H1 (cell line): ENCODE measurements at regions not wholly inside any gene's neighbourhood (a gene's known extent, or its start where the extent isn't known, plus 50 kb on each side); places are given as distances from the start of the nearest gene placed in this dataset.

Experiments used
- CTCF ChIA-PET: fragments of 300-600 bp; sonication (Branson Sonifier 250); formaldehyde crosslinking; loops from one replicate; lab custom pipeline; 2021; ENCODE audit not compliant: partially characterized antibody; lab: Charles Lee
- POLR2A ChIA-PET: fragments of 300-600 bp; sonication (Branson Sonifier 250); formaldehyde crosslinking; loops from one replicate; lab custom pipeline; 2021; ENCODE audit warnings: inconsistent platforms; ENCODE audit not compliant: partially characterized antibody; lab: Charles Lee
- DNase-seq, 2 experiments: peaks; one replicate each; pipeline versions ENCODE4 v3.0.0 to v3.0.0-alpha.2; 2010 to 2022; ENCODE audit warnings: low spot score in 2 of 2, low read depth in 1 of 2, mixed read lengths in 1 of 2
- FAIRE-seq: peaks from 2 replicates; lab custom pipeline; 2011; peaks lifted over from hg19 to GRCh38; lab: Jason Lieb, UNC
- H2AFZ ChIP-seq: 2 replicates; pipeline ENCODE4 v1.8.1; 2012; ENCODE audit warnings: low read length, inconsistent platforms
- H2AK5ac ChIP-seq: 2 replicates; pipeline ENCODE4 v1.6.1; 2013; ENCODE audit warnings: low read depth, low read length
- H2BK120ac ChIP-seq: replicated peaks from 2 replicates; pipeline ENCODE3; 2013; ENCODE audit warnings: low read depth, low read length, inconsistent platforms
- H2BK12ac ChIP-seq: 2 replicates; pipeline ENCODE4 v1.6.1; 2013; ENCODE audit warnings: low read depth, low read length
- H2BK15ac ChIP-seq: 2 replicates; pipeline ENCODE4 v1.6.1; 2013; ENCODE audit warnings: low read length
- H2BK20ac ChIP-seq: 2 replicates; pipeline ENCODE4 v1.6.1; 2013; ENCODE audit warnings: low read length
- H2BK5ac ChIP-seq: 2 replicates; pipeline ENCODE4 v1.6.1; 2013; ENCODE audit warnings: low read depth, low read length
- H3K14ac ChIP-seq: 2 replicates; pipeline ENCODE4 v1.6.1; 2013; ENCODE audit warnings: inconsistent platforms; ENCODE audit not compliant: insufficient read length
- H3K18ac ChIP-seq: 2 replicates; pipeline ENCODE4 v1.6.1; 2013; ENCODE audit warnings: low read length; ENCODE audit errors: extremely low read depth
- H3K23ac ChIP-seq: 2 replicates; pipeline ENCODE4 v1.6.1; 2013; ENCODE audit warnings: inconsistent platforms; ENCODE audit not compliant: insufficient read length
- H3K23me2 ChIP-seq: 2 replicates; pipeline ENCODE4 v1.6.1; 2013; ENCODE audit warnings: low read depth, low read length
- H3K27ac ChIP-seq: 2 replicates; pipeline ENCODE4 v1.6.1; 2011; ENCODE audit warnings: low read depth, low read length, inconsistent platforms
- H3K27me3 ChIP-seq, 4 experiments: replicated peaks in 1 of 4; 1 replicate in 1 of 4; 2 replicates in 3 of 4; pipeline versions ENCODE4 v1.6.1 to v1.8.1; 2011 to 2013; ENCODE audit warnings: low read length in 3 of 4, mild to moderate bottlenecking in 3 of 4, inconsistent platforms in 2 of 4, mixed read lengths in 2 of 4, moderate library complexity in 1 of 4; ENCODE audit not compliant: control insufficient read depth in 3 of 4, insufficient read depth in 3 of 4; ENCODE audit errors: extremely low read depth in 1 of 4
- H3K36me3 ChIP-seq, 4 experiments: 2 replicates each; pipeline versions ENCODE4 v1.6.1 to v1.8.1; 2011 to 2013; ENCODE audit warnings: mild to moderate bottlenecking in 4 of 4, low read length in 3 of 4, moderate library complexity in 2 of 4, control low read depth in 1 of 4, inconsistent platforms in 1 of 4; ENCODE audit not compliant: insufficient read depth in 4 of 4, control insufficient read depth in 2 of 4
- H3K4ac ChIP-seq: replicated peaks from 2 replicates; pipeline ENCODE3; 2013; ENCODE audit warnings: low read length, low read depth, mixed read lengths, inconsistent platforms; ENCODE audit not compliant: insufficient read length
- H3K4me1 ChIP-seq, 4 experiments: replicated peaks in 1 of 4; 1 replicate in 1 of 4; 2 replicates in 3 of 4; pipeline versions ENCODE4 v1.6.1 to v1.8.1; 2011 to 2013; ENCODE audit warnings: low read length in 3 of 4, inconsistent platforms in 2 of 4, mixed read lengths in 1 of 4; ENCODE audit not compliant: insufficient read depth in 4 of 4, control insufficient read depth in 3 of 4
- H3K4me2 ChIP-seq, 2 experiments: 2 replicates each; pipeline versions ENCODE4 v1.6.1 to v1.8.1; 2011 to 2013; ENCODE audit warnings: low read depth in 2 of 2, low read length in 2 of 2, control low read depth in 1 of 2, inconsistent platforms in 1 of 2, mild to moderate bottlenecking in 1 of 2; ENCODE audit not compliant: insufficient read depth in 1 of 2
- H3K4me3 ChIP-seq, 4 experiments: fragments of 200-600, 300-600 bp in 1 of 4; sonication (generic), shearing (Covaris generic), sonication (Bioruptor Twin) in 1 of 4; 2 replicates each; pipeline versions ENCODE4 v1.5.1 to v1.8.1; 2011 to 2016; ENCODE audit warnings: low read length in 4 of 4, low read depth in 3 of 4, control low read depth in 2 of 4, inconsistent platforms in 2 of 4, mild to moderate bottlenecking in 2 of 4, mixed read lengths in 1 of 4, moderate library complexity in 1 of 4; ENCODE audit not compliant: insufficient read depth in 2 of 4; ENCODE audit errors: extremely low read depth in 1 of 4
- H3K56ac ChIP-seq: replicated peaks from 2 replicates; pipeline ENCODE3; 2013; ENCODE audit warnings: low read depth, mild to moderate bottlenecking, mixed read lengths, low read length, inconsistent platforms; ENCODE audit not compliant: insufficient read length
- H3K79me1 ChIP-seq: 2 replicates; pipeline ENCODE4 v1.6.1; 2013; ENCODE audit warnings: low read depth, low read length, control low read depth
- H3K79me2 ChIP-seq, 2 experiments: 2 replicates each; pipeline versions ENCODE4 v1.6.1 to v1.8.1; 2012 to 2013; ENCODE audit warnings: low read length in 2 of 2, mild to moderate bottlenecking in 2 of 2, inconsistent platforms in 1 of 2; ENCODE audit not compliant: insufficient read depth in 2 of 2, control insufficient read depth in 1 of 2
- H3K9ac ChIP-seq, 4 experiments: replicated peaks in 1 of 4; 1 replicate in 1 of 4; 2 replicates in 3 of 4; pipeline versions ENCODE4 v1.6.1 to v1.8.1; 2011 to 2013; ENCODE audit warnings: low read depth in 3 of 4, low read length in 3 of 4, control low read depth in 2 of 4, mild to moderate bottlenecking in 2 of 4, moderate library complexity in 2 of 4, inconsistent platforms in 1 of 4; ENCODE audit errors: extremely low read depth in 1 of 4
- H3K9me3 ChIP-seq, 2 experiments: 2 replicates each; pipeline versions ENCODE4 v1.6.1 to v1.8.1; 2012 to 2013; ENCODE audit warnings: mild to moderate bottlenecking in 2 of 2, moderate library complexity in 2 of 2, control low read depth in 1 of 2, inconsistent platforms in 1 of 2, low read depth in 1 of 2, low read length in 1 of 2, mixed read lengths in 1 of 2; ENCODE audit not compliant: insufficient read depth in 2 of 2
- H4K20me1 ChIP-seq, 2 experiments: replicated peaks in 1 of 2; 2 replicates each; pipeline versions ENCODE3 to v1.8.1; 2011 to 2013; ENCODE audit warnings: inconsistent platforms in 2 of 2, low read length in 2 of 2, mild to moderate bottlenecking in 1 of 2; ENCODE audit not compliant: insufficient read depth in 2 of 2, control insufficient read depth in 1 of 2
- H4K5ac ChIP-seq: 2 replicates; pipeline ENCODE4 v1.6.1; 2013; ENCODE audit warnings: low read length, low read depth, mixed read lengths, inconsistent platforms; ENCODE audit not compliant: insufficient read length
- H4K8ac ChIP-seq: 2 replicates; pipeline ENCODE4 v1.8.0; 2013; ENCODE audit warnings: mild to moderate bottlenecking, moderate library complexity, low read length, inconsistent platforms; ENCODE audit not compliant: insufficient read depth; ENCODE audit errors: extremely low read depth
- H4K91ac ChIP-seq: replicated peaks from 2 replicates; pipeline ENCODE3; 2013; ENCODE audit warnings: low read length, mixed read lengths, inconsistent platforms; ENCODE audit not compliant: insufficient read length
- ATF3 ChIP-seq: IDR thresholded peaks from 2 replicates; pipeline ENCODE4 v1.6.1; 2011; ENCODE audit warnings: low read depth, mild to moderate bottlenecking, low read length; ENCODE audit not compliant: insufficient read depth
- BRCA1 ChIP-seq: IDR thresholded peaks from 2 replicates; pipeline ENCODE4 v1.6.1; 2012; ENCODE audit warnings: low read depth, low read length, improper control_type of control experiment
- CEBPB ChIP-seq: IDR thresholded peaks from 2 replicates; pipeline ENCODE4 v1.6.1; 2012; ENCODE audit warnings: low read depth, low read length
- CREB1 ChIP-seq: IDR thresholded peaks from 2 replicates; pipeline ENCODE4 v1.6.1; 2012; ENCODE audit warnings: inconsistent platforms
- EP300 ChIP-seq, 2 experiments: IDR thresholded peaks; 1 replicate in 1 of 2; 2 replicates in 1 of 2; pipeline ENCODE4 v1.6.1; 2011 to 2012; ENCODE audit warnings: low read depth in 2 of 2, low read length in 2 of 2, mild to moderate bottlenecking in 2 of 2, borderline replicate concordance in 1 of 2, inconsistent platforms in 1 of 2, moderate library complexity in 1 of 2
- GTF2F1 ChIP-seq: IDR thresholded peaks from 2 replicates; pipeline ENCODE4 v1.6.1; 2012; ENCODE audit warnings: low read depth, low read length, improper control_type of control experiment, borderline replicate concordance
- HDAC6 ChIP-seq: IDR thresholded peaks from one replicate; pipeline ENCODE4 v1.7.1; 2012; ENCODE audit warnings: low read depth, mild to moderate bottlenecking, inconsistent platforms, low read length, moderate library complexity
- KDM1A ChIP-seq: fragments of 200-600, 300-600 bp; sonication (generic); IDR thresholded peaks from 2 replicates; pipeline ENCODE4 v1.7.1; 2016; ENCODE audit warnings: mild to moderate bottlenecking, low read length, borderline replicate concordance
- POU5F1 ChIP-seq: IDR thresholded peaks from 2 replicates; pipeline ENCODE4 v1.6.1; 2011; ENCODE audit warnings: low read depth, mild to moderate bottlenecking, low read length, moderate library complexity
- RBBP5 ChIP-seq: IDR thresholded peaks from 2 replicates; pipeline ENCODE4 v1.7.1; 2012; ENCODE audit warnings: low read depth, mild to moderate bottlenecking, inconsistent platforms, low read length, moderate library complexity, borderline replicate concordance
- RXRA ChIP-seq: IDR thresholded peaks from 2 replicates; pipeline ENCODE4 v1.6.1; 2011; ENCODE audit warnings: low read depth, mild to moderate bottlenecking, low read length, moderate library complexity; ENCODE audit not compliant: insufficient read depth
- SRF ChIP-seq: IDR thresholded peaks from 2 replicates; pipeline ENCODE4 v1.6.1; 2011; ENCODE audit warnings: mild to moderate bottlenecking, low read depth, low read length, moderate library complexity
- YY1 ChIP-seq: IDR thresholded peaks from 2 replicates; pipeline ENCODE4 v1.6.1; 2011; ENCODE audit warnings: low read depth, mild to moderate bottlenecking, low read length
- WGBS, 2 experiments: shearing (Covaris generic) in 1 of 2; methylation state at CpG; one replicate each; pipeline versions ENCODE4 v1.1.6 to v1.1.7; 2013 to 2015; ENCODE audit warnings: low lambda C conversion rate in 2 of 2, mixed read lengths in 2 of 2, inconsistent platforms in 1 of 2, low coverage in 1 of 2, missing lambda C conversion rate in 1 of 2; ENCODE audit not compliant: insufficient replicate concordance in 2 of 2, insufficient coverage in 1 of 2, insufficient read length in 1 of 2; ENCODE audit errors: extremely low coverage in 1 of 2, missing lambda C conversion rate in 1 of 2; 5-methylcytosine and 5-hydroxymethylcytosine counted together

- no peak for FAIRE-seq
- TF ChIP-seq HDAC6 (no peak), CREB1 (no peak), SRF (no peak), EP300 (IDR thresholded peaks at IDR 0.05; ENCODE audit: borderline replicate concordance in 1 of 2, low read depth in 2 of 2, low read length in 2 of 2) (no peak), YY1 (no peak), ATF3 (no peak), GTF2F1 (no peak), POU5F1 (no peak), RBBP5 (no peak), BRCA1 (no peak), CEBPB (no peak), KDM1A (no peak), RXRA (no peak)
Measured at GRCh38 chr5:67771221-67771620, 444.3 kb upstream of the PIK3R1 start.

More at GRCh38 chr5:67771221-67771620, 444.3 kb upstream of the PIK3R1 start:
- POLR2A ChIA-PET = no interaction called here
- H4K91ac ChIP-seq = no peak overlapping the region
- H3K4me2 ChIP-seq = no peak overlapping the region; a peak in 1 of 4 replicates
- no peak overlapping the region for H2BK15ac ChIP-seq
- no peak overlapping the region for H3K4ac ChIP-seq
- no peak overlapping the region for H3K14ac ChIP-seq
- no peaks in the 10 kb centered on the region for H3K79me2 ChIP-seq
- CTCF ChIA-PET = interaction anchor here (1.1 kb wide), 3 partner anchors 18 to 475 kb away, joined by 3 read pairs; no protein-coding TSS in a partner anchor
- no peak overlapping the region for H2BK20ac ChIP-seq
- H3K27me3 ChIP-seq = no peaks in the 10 kb centered on the region
- H3K9ac ChIP-seq = no peak overlapping the region
- no peak overlapping the region for H4K8ac ChIP-seq
- H3K36me3 ChIP-seq = no peaks in the 10 kb centered on the region
- no peak overlapping the region for H3K23ac ChIP-seq
- H3K79me1 ChIP-seq = no peaks in the 10 kb centered on the region; the same call in 1 of the 2 replicates
- no peak overlapping the region for H3K4me3 ChIP-seq
- no peak overlapping the region for H3K56ac ChIP-seq
- peaks cover 0 to 13% (median 0%) of the 10 kb centered on the region in 4 experiments; a peak in 3 of 7 replicates for H3K4me1 ChIP-seq
- H3K27ac ChIP-seq = no peak overlapping the region
- H2AFZ ChIP-seq = no peak overlapping the region
- no peak overlapping the region for H2BK12ac ChIP-seq
- H2BK120ac ChIP-seq = no peak overlapping the region
- H2BK5ac ChIP-seq = no peak overlapping the region
- H4K20me1 ChIP-seq = no peaks in the 10 kb centered on the region
- no peak for DNase-seq
- 82% methylated on average over 2 of the region's 2 CpGs; no CpG with 5 or more reads in 1 of the 2 experiments for whole genome bisulfite sequencing, 2 experiments
- H3K23me2 ChIP-seq = no peaks in the 10 kb centered on the region
- H4K5ac ChIP-seq = no peak overlapping the region
- H3K9me3 ChIP-seq = no peaks in the 10 kb centered on the region
- no peak overlapping the region for H2AK5ac ChIP-seq
- H3K18ac ChIP-seq = no peak overlapping the region
